A549 (cell line): ENCODE measurements at regions not wholly inside any gene's neighbourhood (a gene's known extent, or its start where the extent isn't known, plus 50 kb on each side); places are given as distances from the start of the nearest gene placed in this dataset.

Source experiments
- CEBPB ChIP-seq, 2 experiments: fragments of >200 bp in 1 of 2; sonication (Bioruptor Twin) in 1 of 2; formaldehyde crosslinking in 1 of 2; IDR thresholded peaks; 2 replicates each; pipeline ENCODE4 v1.6.1; 2012 to 2016
- HDAC2 ChIP-seq: fragments of 200-600 bp; sonication (generic); IDR thresholded peaks from 2 replicates; pipeline ENCODE4 v1.6.1; 2016
- JUN ChIP-seq, 2 experiments: fragments of >200 bp; sonication (Bioruptor Twin); formaldehyde crosslinking; IDR thresholded peaks; 2 replicates in 1 of 2; 3 replicates in 1 of 2; pipeline ENCODE4 v1.6.1; 2016 to 2017
- JUNB ChIP-seq: fragments of >200 bp; sonication (Bioruptor Twin); formaldehyde crosslinking; IDR thresholded peaks from 2 replicates; pipeline ENCODE4 v1.6.1; 2016
- NPAS2 ChIP-seq: fragments of 250-450 bp; sonication (Bioruptor Pico); IDR thresholded peaks from 2 replicates; pipeline ENCODE4 v1.8.0; 2022; ENCODE audit warnings: mild to moderate bottlenecking, moderate library complexity, borderline replicate concordance
- POLR2A ChIP-seq: IDR thresholded peaks from 2 replicates; pipeline ENCODE4 v1.6.1; 2012; ENCODE audit warnings: mild to moderate bottlenecking, low read length
- POLR2AphosphoS2 ChIP-seq: conservative IDR thresholded peaks from 2 replicates; pipeline ENCODE4 v1.6.1; 2012; ENCODE audit warnings: low read length, improper control_type of control experiment, inconsistent platforms
- RCOR1 ChIP-seq: fragments of 150-350 bp; IDR thresholded peaks from 2 replicates; pipeline ENCODE4 v1.6.1; 2014; ENCODE audit warnings: antibody characterized with exemption, low read length, low read depth
- ZSCAN20 ChIP-seq: fragments of 250-450 bp; sonication (Bioruptor Pico); IDR thresholded peaks from 2 replicates; pipeline ENCODE4 v1.8.0; 2022; ENCODE audit warnings: mild to moderate bottlenecking, moderate library complexity
- TF ChIP-seq, protein P1 (sequence below): fragments of >200 bp; sonication (Bioruptor Twin); formaldehyde crosslinking; IDR thresholded peaks from 3 replicates; pipeline ENCODE4 v1.5.1; 2016
- TF ChIP-seq, protein P2 (sequence below): IDR thresholded peaks from 2 replicates; pipeline ENCODE4 v1.6.1; 2012
- TF ChIP-seq, protein P3 (sequence below): fragments of 250-450 bp; sonication (Bioruptor Pico); IDR thresholded peaks from 2 replicates; pipeline ENCODE4 v1.5.0; 2020; ENCODE audit warnings: low read depth, mild to moderate bottlenecking, moderate library complexity

DNA sequence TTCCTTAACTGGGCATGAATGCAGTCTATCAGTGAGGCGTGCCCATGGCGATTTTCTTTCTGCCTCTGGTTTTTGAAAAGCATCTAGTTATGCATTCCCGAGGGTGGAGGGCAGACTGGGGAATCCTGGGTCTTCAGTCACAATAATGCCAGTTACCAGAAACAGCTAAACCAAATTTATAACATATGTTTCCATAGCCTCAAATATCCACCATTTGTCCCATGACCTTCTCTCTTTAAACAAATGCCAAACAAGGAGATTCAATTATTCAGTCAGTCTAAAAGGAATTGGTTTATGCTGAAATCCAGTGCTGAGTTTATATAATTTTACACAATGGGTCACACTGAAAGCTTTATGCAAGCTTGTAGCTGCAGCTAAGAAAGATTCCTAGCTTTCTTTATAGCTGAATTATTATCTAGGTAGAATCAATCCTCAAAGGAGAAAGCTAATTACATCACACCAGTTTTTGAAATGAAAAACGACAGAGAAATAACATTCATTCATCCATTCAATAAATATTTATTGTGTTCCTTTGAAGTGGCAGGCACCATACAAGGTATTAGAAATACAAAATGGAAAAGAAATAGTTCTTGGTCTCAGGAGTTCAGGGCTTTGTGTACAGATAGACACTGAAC lies 131.3 kb upstream of the RAP1B start:
- no peak for TF ChIP-seq POLR2AphosphoS2
- TF ChIP-seq, protein P1, sequence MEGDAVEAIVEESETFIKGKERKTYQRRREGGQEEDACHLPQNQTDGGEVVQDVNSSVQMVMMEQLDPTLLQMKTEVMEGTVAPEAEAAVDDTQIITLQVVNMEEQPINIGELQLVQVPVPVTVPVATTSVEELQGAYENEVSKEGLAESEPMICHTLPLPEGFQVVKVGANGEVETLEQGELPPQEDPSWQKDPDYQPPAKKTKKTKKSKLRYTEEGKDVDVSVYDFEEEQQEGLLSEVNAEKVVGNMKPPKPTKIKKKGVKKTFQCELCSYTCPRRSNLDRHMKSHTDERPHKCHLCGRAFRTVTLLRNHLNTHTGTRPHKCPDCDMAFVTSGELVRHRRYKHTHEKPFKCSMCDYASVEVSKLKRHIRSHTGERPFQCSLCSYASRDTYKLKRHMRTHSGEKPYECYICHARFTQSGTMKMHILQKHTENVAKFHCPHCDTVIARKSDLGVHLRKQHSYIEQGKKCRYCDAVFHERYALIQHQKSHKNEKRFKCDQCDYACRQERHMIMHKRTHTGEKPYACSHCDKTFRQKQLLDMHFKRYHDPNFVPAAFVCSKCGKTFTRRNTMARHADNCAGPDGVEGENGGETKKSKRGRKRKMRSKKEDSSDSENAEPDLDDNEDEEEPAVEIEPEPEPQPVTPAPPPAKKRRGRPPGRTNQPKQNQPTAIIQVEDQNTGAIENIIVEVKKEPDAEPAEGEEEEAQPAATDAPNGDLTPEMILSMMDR = no peak
- TF ChIP-seq NPAS2 (CRISPR knock-in tag) = no peak
- TF ChIP-seq JUNB = no peak
- no peak for TF ChIP-seq RCOR1
- TF ChIP-seq, protein P2, sequence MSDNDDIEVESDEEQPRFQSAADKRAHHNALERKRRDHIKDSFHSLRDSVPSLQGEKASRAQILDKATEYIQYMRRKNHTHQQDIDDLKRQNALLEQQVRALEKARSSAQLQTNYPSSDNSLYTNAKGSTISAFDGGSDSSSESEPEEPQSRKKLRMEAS = no peak
- no peak for TF ChIP-seq POLR2A
- TF ChIP-seq CEBPB (IDR thresholded peaks at IDR 0.05) = no peak
- no peak for TF ChIP-seq JUN (IDR thresholded peaks at IDR 0.05)
- no peak for TF ChIP-seq HDAC2
- TF ChIP-seq, protein P3, sequence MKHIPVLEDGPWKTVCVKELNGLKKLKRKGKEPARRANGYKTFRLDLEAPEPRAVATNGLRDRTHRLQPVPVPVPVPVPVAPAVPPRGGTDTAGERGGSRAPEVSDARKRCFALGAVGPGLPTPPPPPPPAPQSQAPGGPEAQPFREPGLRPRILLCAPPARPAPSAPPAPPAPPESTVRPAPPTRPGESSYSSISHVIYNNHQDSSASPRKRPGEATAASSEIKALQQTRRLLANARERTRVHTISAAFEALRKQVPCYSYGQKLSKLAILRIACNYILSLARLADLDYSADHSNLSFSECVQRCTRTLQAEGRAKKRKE = no peak
- no peak for TF ChIP-seq ZSCAN20 (CRISPR knock-in tag)
